GM12878 (cell line): ENCODE measurements at regions not wholly inside any gene's neighbourhood (a gene's known extent, or its start where the extent isn't known, plus 50 kb on each side); places are given as distances from the start of the nearest gene placed in this dataset.

Experiments used
- ATAC-seq: fragments of 200-7000 bp; cut with Tn5 transposase; 3 replicates; pipeline ENCODE4 v1.9.1; 2020; ENCODE audit warnings: mild to moderate bottlenecking, moderate library complexity
- BruUV-seq: library from RNA; stranded (reverse); fragments of 400-500 nt; replicated peaks from 2 replicates; lab custom pipeline; 2021; lab: Mats Ljungman, UMichigan
- CTCF ChIA-PET: fragments of 300-600 bp; sonication (Branson Sonifier 250); formaldehyde crosslinking; extraction: SDS; loops from one replicate; lab custom pipeline; 2021; ENCODE audit warnings: inconsistent platforms; lab: Yijun Ruan, JAX
- POLR2A ChIA-PET: fragments of 350-600 bp; formaldehyde crosslinking; extraction: SDS; loops from one replicate; lab custom pipeline; 2021; ENCODE audit warnings: inconsistent platforms; lab: Charles Lee
- RAD21 ChIA-PET: fragments of 300-600 bp; sonication (Branson Sonifier 250); formaldehyde crosslinking; loops from one replicate; lab custom pipeline; 2023; ENCODE audit warnings: antibody characterized with exemption; ENCODE audit not compliant: unreplicated experiment; lab: Charles Lee
- SMC1A ChIA-PET: fragments of 300-600 bp; sonication (Branson Sonifier 250); formaldehyde crosslinking; loops from one replicate; lab custom pipeline; 2023; ENCODE audit not compliant: unreplicated experiment, uncharacterized antibody; lab: Charles Lee
- DNase-seq: peaks from one replicate; pipeline ENCODE4 v3.0.0-alpha.2; 2011; ENCODE audit warnings: low read depth, low spot score
- FAIRE-seq: peaks from 3 replicates; lab custom pipeline; 2011; peaks lifted over from hg19 to GRCh38; lab: Jason Lieb, UNC
- H2AFZ ChIP-seq: 2 replicates; pipeline ENCODE4 v1.6.0; 2011; ENCODE audit warnings: low read depth, low read length, control low read depth; ENCODE audit not compliant: control insufficient read depth
- H3K27ac ChIP-seq: 2 replicates; pipeline ENCODE4 v1.5.1; 2011; ENCODE audit warnings: control low read depth; ENCODE audit not compliant: control insufficient read depth, insufficient read depth
- H3K27me3 ChIP-seq, 2 experiments: replicated peaks in 1 of 2; 2 replicates each; pipeline versions ENCODE4 v1.6.0 to v1.6.1; 2011; ENCODE audit warnings: low read length in 1 of 2; ENCODE audit not compliant: control insufficient read depth in 2 of 2, insufficient read depth in 2 of 2
- H3K36me3 ChIP-seq, 2 experiments: 2 replicates each; pipeline ENCODE4 v1.5.1; 2011; ENCODE audit warnings: low read length in 1 of 2; ENCODE audit not compliant: control insufficient read depth in 2 of 2, insufficient read depth in 2 of 2
- H3K4me1 ChIP-seq: 2 replicates; pipeline ENCODE4 v1.6.1; 2011; ENCODE audit warnings: mild to moderate bottlenecking, low read length, moderate library complexity, mixed read lengths; ENCODE audit not compliant: control insufficient read depth, insufficient read depth
- H3K4me2 ChIP-seq: 2 replicates; pipeline ENCODE4 v1.6.0; 2011; ENCODE audit warnings: control low read depth; ENCODE audit not compliant: control insufficient read depth, insufficient read depth
- H3K4me3 ChIP-seq: fragments of 200-600 bp; sonication (generic); 2 replicates; pipeline ENCODE4 v1.5.1; 2016
- H3K79me2 ChIP-seq: 2 replicates; pipeline ENCODE4 v1.6.0; 2011; ENCODE audit warnings: low read length; ENCODE audit not compliant: control insufficient read depth, insufficient read depth
- H3K9ac ChIP-seq: 2 replicates; pipeline ENCODE4 v1.8.0; 2011; ENCODE audit warnings: low read length, control low read depth, mixed read lengths; ENCODE audit not compliant: control insufficient read depth, insufficient read depth
- H3K9me3 ChIP-seq: replicated peaks from 3 replicates; pipeline ENCODE4 v1.5.1; 2011; ENCODE audit warnings: mild to moderate bottlenecking, low read length; ENCODE audit not compliant: control insufficient read depth, insufficient read depth
- H4K20me1 ChIP-seq: 2 replicates; pipeline ENCODE4 v1.6.0; 2011; ENCODE audit not compliant: control insufficient read depth, insufficient read depth
- BCLAF1 ChIP-seq: fragments of 450-650 bp; IDR thresholded peaks from 2 replicates; pipeline ENCODE4 v1.6.1; 2017; ENCODE audit warnings: antibody characterized with exemption, mild to moderate bottlenecking, moderate library complexity
- CBFB ChIP-seq: IDR thresholded peaks from 2 replicates; pipeline ENCODE4 v1.6.1; 2016; ENCODE audit warnings: antibody characterized with exemption, low read depth
- CEBPB ChIP-seq, 2 experiments: fragments of 150-350 bp in 1 of 2; IDR thresholded peaks; 2 replicates each; pipeline ENCODE4 v1.6.1; 2012 to 2014; ENCODE audit warnings: low read depth in 2 of 2, low read length in 2 of 2, borderline replicate concordance in 1 of 2, inconsistent platforms in 1 of 2
- DPF2 ChIP-seq: fragments of 450-650 bp; IDR thresholded peaks from 2 replicates; pipeline ENCODE4 v1.6.1; 2017; ENCODE audit warnings: mild to moderate bottlenecking
- EGR1 ChIP-seq, 2 experiments: IDR thresholded peaks; 1 replicate in 1 of 2; 2 replicates in 1 of 2; pipeline ENCODE4 v1.6.1; 2011 to 2012; ENCODE audit warnings: low read depth in 2 of 2, low read length in 2 of 2, borderline replicate concordance in 1 of 2, mild to moderate bottlenecking in 1 of 2, moderate library complexity in 1 of 2
- HCFC1 ChIP-seq: fragments of 150-350 bp; IDR thresholded peaks from 2 replicates; pipeline ENCODE4 v1.6.1; 2014; ENCODE audit warnings: low read length
- HDAC6 ChIP-seq: fragments of 200-600 bp; sonication (generic); IDR thresholded peaks from one replicate; pipeline ENCODE4 v1.8.0; 2017; ENCODE audit warnings: antibody characterized with exemption; ENCODE audit not compliant: unreplicated experiment
- MYC ChIP-seq: IDR thresholded peaks from 2 replicates; pipeline ENCODE4 v1.6.1; 2011; ENCODE audit warnings: mild to moderate bottlenecking, low read length, moderate library complexity, inconsistent platforms; ENCODE audit not compliant: insufficient read depth, insufficient replicate concordance, insufficient read length, severe bottlenecking
- NR2C1 ChIP-seq: fragments of 450-650 bp; IDR thresholded peaks from 2 replicates; pipeline ENCODE4 v1.6.1; 2017; ENCODE audit warnings: antibody characterized with exemption, mild to moderate bottlenecking, moderate library complexity
- NR2F1 ChIP-seq: fragments of 450-650 bp; conservative IDR thresholded peaks from 2 replicates; pipeline ENCODE4 v1.6.1; 2017; ENCODE audit warnings: mild to moderate bottlenecking
- PML ChIP-seq: IDR thresholded peaks from 2 replicates; pipeline ENCODE4 v1.6.1; 2012; ENCODE audit warnings: low read length, inconsistent platforms
- POU2F2 ChIP-seq: IDR thresholded peaks from 3 replicates; pipeline ENCODE4 v1.6.1; 2011; ENCODE audit warnings: low read depth, mild to moderate bottlenecking, low read length, borderline replicate concordance
- RAD21 ChIP-seq: IDR thresholded peaks from 2 replicates; pipeline ENCODE4 v1.6.1; 2011; ENCODE audit warnings: mild to moderate bottlenecking, low read depth, low read length, moderate library complexity; ENCODE audit not compliant: insufficient read depth
- SIX5 ChIP-seq: IDR thresholded peaks from 2 replicates; pipeline ENCODE4 v1.6.1; 2011; ENCODE audit warnings: mild to moderate bottlenecking, low read depth, low read length, moderate library complexity; ENCODE audit not compliant: severe bottlenecking
- SREBF2 ChIP-seq: IDR thresholded peaks from 2 replicates; pipeline ENCODE4 v1.6.1; 2012; ENCODE audit warnings: mild to moderate bottlenecking, low read length
- SUPT20H ChIP-seq: IDR thresholded peaks from 2 replicates; pipeline ENCODE4 v1.6.1; 2011; ENCODE audit warnings: low read depth, mild to moderate bottlenecking, low read length, moderate library complexity, borderline replicate concordance; ENCODE audit not compliant: control insufficient read depth
- TCF12 ChIP-seq: IDR thresholded peaks from 2 replicates; pipeline ENCODE4 v1.6.1; 2011; ENCODE audit warnings: low read depth, mild to moderate bottlenecking, low read length
- ZNF384 ChIP-seq: IDR thresholded peaks from 2 replicates; pipeline ENCODE4 v1.6.1; 2012; ENCODE audit warnings: low read depth, mild to moderate bottlenecking, low read length, improper control_type of control experiment, borderline replicate concordance
- ZNF592 ChIP-seq: fragments of 450-650 bp; IDR thresholded peaks from 2 replicates; pipeline ENCODE4 v1.6.1; 2017; ENCODE audit warnings: mild to moderate bottlenecking, moderate library complexity
- WGBS: methylation state at CpG from one replicate; pipeline ENCODE4 v1.1.6; 2016; ENCODE audit warnings: low lambda C conversion rate; ENCODE audit not compliant: insufficient replicate concordance, insufficient coverage; ENCODE audit errors: missing lambda C conversion rate; 5-methylcytosine and 5-hydroxymethylcytosine counted together
- in situ Hi-C: fragments of 300-500 bp; cut with MboI; formaldehyde crosslinking; loops from 9 replicates; pipeline ENCODE4 v1.14.3; 2018; ENCODE audit warnings: mixed read lengths
- intact Hi-C: fragments of 100-400 bp; cut with micrococcal nuclease; formaldehyde crosslinking; loops from one replicate; pipeline ENCODE4 v1.14.2; 2022; ENCODE audit not compliant: unreplicated experiment

DNA sequence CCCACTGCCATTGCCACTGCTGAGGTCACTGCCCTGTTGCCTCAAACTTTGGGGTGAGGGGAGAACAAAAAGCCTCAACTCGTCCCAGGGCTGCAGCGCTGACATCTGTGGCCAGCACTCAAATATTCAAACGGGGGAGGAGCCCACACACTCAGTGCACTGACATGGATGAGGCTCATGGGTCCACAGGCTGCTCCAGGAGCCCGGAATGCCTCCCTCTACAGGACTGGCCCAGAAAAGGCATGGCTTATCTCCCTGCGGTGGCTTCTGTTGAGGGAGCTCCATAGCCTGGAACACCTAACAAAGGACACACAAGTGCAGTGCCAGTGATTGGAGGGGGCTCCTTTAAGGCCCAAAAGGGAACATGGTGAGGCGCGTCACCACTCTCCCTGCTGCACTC lies 341.1 kb upstream of the LUZP2 start (continued):
- TF ChIP-seq ZNF592: no peak
- no peak for TF ChIP-seq CEBPB (IDR thresholded peaks at IDR 0.05; ENCODE audit: borderline replicate concordance in 1 of 2, low read depth in 2 of 2, low read length in 2 of 2)
- no peak for TF ChIP-seq SREBF2
- TF ChIP-seq HCFC1: no peak
- no peak for TF ChIP-seq DPF2
- TF ChIP-seq SUPT20H: no peak
- TF ChIP-seq TCF12: no peak
- no peak for TF ChIP-seq SIX5
- no peak for TF ChIP-seq EGR1 (IDR thresholded peaks at IDR 0.05; ENCODE audit: borderline replicate concordance in 1 of 2, low read depth in 2 of 2, low read length in 2 of 2)

- Histone ChIP-seq H3K9me3 (no peaks in the 10 kb centered on the region), H3K4me3 (no peak overlapping the region), H3K4me1 (no peaks in the 10 kb centered on the region), H3K79me2 (no peaks in the 10 kb centered on the region), H3K9ac (no peak overlapping the region), H4K20me1 (no peaks in the 10 kb centered on the region), H3K27ac (no peak overlapping the region), H3K36me3 (no peaks in the 10 kb centered on the region), H2AFZ (no peak overlapping the region), H3K4me2 (no peak overlapping the region), H3K27me3 (no peaks in the 10 kb centered on the region)
- DNase-seq (no peak), ATAC-seq (no peak), FAIRE-seq (no peak)
- 2% methylated on average over 2 of the region's 2 CpGs for WGBS
- CTCF ChIA-PET: no interaction called here
- RAD21 ChIA-PET: no interaction called here
- intact Hi-C loops (no loop called here), in situ Hi-C loops (no loop called here)
- SMC1A ChIA-PET: no interaction called here
- POLR2A ChIA-PET: no interaction called here
- BruUV-seq: no TSS peak
- no peak for TF ChIP-seq POU2F2
- TF ChIP-seq NR2F1: no peak
- no peak for TF ChIP-seq CBFB
- TF ChIP-seq ZNF384: no peak
- no peak for TF ChIP-seq RAD21
- TF ChIP-seq NR2C1: no peak
- no peak for TF ChIP-seq BCLAF1
- no peak for TF ChIP-seq HDAC6
- no peak for TF ChIP-seq MYC
- TF ChIP-seq PML: no peak
These were observed 339.5 kb upstream of the LUZP2 start for GRCh38 chr11:24157316-24157715.
